ENCODE measurements at regions not wholly inside any gene's neighbourhood (a gene's known extent, or its start where the extent isn't known, plus 50 kb on each side); places are given as distances from the start of the nearest gene placed in this dataset.

DNA sequence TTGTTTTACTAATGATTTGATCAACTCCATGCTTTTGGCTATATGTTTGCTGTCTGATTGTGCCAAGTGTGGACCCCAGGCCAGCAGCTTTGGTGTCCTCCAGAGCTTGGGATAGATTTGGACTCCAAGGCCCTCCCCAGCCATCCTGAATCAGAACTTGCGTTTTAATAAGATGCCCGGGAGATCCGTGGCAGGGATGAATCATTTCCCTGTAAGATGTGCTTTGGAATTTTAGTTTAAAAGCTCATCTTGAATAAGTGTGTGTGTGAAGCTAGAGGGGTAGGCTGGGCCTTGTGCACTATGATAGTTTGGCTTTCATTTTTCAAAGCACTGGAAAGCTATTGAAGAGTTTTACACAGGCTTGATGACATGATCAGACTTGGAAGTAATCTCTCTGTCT is 66.2 kb upstream of the SDK1 start:
- TF ChIP-seq, protein P1, sequence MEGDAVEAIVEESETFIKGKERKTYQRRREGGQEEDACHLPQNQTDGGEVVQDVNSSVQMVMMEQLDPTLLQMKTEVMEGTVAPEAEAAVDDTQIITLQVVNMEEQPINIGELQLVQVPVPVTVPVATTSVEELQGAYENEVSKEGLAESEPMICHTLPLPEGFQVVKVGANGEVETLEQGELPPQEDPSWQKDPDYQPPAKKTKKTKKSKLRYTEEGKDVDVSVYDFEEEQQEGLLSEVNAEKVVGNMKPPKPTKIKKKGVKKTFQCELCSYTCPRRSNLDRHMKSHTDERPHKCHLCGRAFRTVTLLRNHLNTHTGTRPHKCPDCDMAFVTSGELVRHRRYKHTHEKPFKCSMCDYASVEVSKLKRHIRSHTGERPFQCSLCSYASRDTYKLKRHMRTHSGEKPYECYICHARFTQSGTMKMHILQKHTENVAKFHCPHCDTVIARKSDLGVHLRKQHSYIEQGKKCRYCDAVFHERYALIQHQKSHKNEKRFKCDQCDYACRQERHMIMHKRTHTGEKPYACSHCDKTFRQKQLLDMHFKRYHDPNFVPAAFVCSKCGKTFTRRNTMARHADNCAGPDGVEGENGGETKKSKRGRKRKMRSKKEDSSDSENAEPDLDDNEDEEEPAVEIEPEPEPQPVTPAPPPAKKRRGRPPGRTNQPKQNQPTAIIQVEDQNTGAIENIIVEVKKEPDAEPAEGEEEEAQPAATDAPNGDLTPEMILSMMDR (IDR thresholded peaks at IDR 0.05; ENCODE audit: insufficient read depth, low read depth, low read length): no peak
- TF ChIP-seq EZH2 (IDR thresholded peaks at IDR 0.05; ENCODE audit: insufficient read depth, low read length): no peak

Measured in astrocyte (in vitro differentiated cells and primary cell).